ENCODE measurements at regions not wholly inside any gene's neighbourhood (a gene's known extent, or its start where the extent isn't known, plus 50 kb on each side); places are given as distances from the start of the nearest gene placed in this dataset.

DNA sequence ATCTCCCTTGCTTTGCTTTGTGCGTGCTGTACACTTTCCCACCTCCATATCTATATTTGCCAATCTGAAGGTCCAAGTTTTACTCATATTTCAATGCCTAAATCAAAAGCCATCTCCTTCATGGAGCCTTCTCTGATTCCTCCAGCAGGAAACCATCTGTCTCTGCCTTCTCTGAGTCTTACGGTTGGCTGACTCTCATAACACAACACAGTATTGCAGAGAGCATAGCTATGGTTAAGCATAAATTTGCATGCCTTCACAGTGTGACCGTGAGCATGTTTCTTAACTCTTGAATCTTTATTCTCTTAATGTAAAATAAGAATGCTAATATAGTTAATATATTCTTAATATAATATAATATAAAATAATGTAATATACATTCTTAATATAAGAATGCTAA is 136.8 kb upstream of the PPP2R2B start:
- Histone ChIP-seq H3K27ac (no peak overlapping the region), H3K27me3 (no peaks in the 10 kb centered on the region), H3K36me3 (replicated peaks in 1 of 2) (no peaks in the 10 kb centered on the region), H3K9me3 (replicated peaks in 1 of 3) (no peaks in the 10 kb centered on the region), H3K4me1 (replicated peaks in 1 of 2) (no peaks in the 10 kb centered on the region), H3K4me3 (no peak overlapping the region)
- no peak for DNase-seq
- no peak for TF ChIP-seq POLR2A (IDR thresholded peaks at IDR 0.05)
- TF ChIP-seq, protein P1, sequence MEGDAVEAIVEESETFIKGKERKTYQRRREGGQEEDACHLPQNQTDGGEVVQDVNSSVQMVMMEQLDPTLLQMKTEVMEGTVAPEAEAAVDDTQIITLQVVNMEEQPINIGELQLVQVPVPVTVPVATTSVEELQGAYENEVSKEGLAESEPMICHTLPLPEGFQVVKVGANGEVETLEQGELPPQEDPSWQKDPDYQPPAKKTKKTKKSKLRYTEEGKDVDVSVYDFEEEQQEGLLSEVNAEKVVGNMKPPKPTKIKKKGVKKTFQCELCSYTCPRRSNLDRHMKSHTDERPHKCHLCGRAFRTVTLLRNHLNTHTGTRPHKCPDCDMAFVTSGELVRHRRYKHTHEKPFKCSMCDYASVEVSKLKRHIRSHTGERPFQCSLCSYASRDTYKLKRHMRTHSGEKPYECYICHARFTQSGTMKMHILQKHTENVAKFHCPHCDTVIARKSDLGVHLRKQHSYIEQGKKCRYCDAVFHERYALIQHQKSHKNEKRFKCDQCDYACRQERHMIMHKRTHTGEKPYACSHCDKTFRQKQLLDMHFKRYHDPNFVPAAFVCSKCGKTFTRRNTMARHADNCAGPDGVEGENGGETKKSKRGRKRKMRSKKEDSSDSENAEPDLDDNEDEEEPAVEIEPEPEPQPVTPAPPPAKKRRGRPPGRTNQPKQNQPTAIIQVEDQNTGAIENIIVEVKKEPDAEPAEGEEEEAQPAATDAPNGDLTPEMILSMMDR (IDR thresholded peaks at IDR 0.05), result no peak
- intact Hi-C loops (cut with DNase I), result no loop called here
- 75 to 91% (median 87%) methylated on average over 3 of the region's 3 CpGs for WGBS, 4 donors

DNA sequence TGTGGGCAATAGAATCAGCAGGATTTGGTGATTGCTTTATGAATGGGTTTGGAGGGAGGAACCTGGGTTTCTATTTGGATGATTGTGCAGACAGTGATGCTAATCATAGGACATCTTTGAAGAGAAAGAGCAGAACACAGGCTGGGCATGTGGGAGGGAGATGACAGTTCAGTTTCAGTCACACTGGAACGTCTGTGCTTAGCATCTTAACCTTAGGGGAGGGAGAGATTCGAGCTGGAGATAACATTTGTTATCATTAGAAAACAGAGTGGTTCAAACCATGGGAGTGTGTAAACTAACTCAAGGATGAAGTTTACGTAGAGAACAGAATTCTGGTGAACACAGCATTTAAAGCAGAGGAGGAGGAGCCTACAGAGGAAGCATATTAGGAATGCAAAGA is 138.6 kb upstream of the PPP2R2B start:
- 18 to 28% (median 20%) methylated on average over 3 of the region's 3 CpGs for WGBS, 4 donors
- Histone ChIP-seq H3K27ac (no peak overlapping the region), H3K9me3 (replicated peaks in 1 of 3) (no peaks in the 10 kb centered on the region), H3K27me3 (no peaks in the 10 kb centered on the region), H3K4me1 (replicated peaks in 1 of 2) (no peaks in the 10 kb centered on the region), H3K4me3 (no peak overlapping the region), H3K36me3 (replicated peaks in 1 of 2) (no peaks in the 10 kb centered on the region)
- TF ChIP-seq, protein P1 (IDR thresholded peaks at IDR 0.05), result no peak
- no peak for TF ChIP-seq POLR2A (IDR thresholded peaks at IDR 0.05)
- intact Hi-C loops (cut with DNase I), result no loop called here
- no peak for DNase-seq

DNA sequence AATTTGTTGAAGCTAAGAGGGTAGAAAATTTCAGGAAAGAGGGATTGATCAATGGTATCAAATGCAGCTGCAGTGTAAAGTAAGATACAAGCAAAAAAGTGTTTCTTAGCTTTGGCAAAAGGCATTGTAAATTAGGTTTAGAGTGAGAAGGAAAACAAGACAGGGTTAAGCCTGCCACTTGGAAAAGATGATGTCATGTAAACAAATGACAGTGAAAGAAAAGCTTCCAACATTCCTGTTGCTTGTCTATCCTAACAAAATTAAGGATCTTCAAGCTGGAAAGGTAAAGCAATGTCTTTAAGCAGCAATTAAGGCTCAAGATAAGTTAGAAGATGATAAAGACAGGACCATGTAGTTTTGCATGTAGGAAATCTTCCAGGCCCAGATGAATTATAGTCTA is 139.1 kb upstream of the PPP2R2B start:
- DNase-seq, result no peak
- Histone ChIP-seq H3K4me3 (no peak overlapping the region), H3K36me3 (replicated peaks in 1 of 2) (no peaks in the 10 kb centered on the region), H3K27ac (no peak overlapping the region), H3K27me3 (no peaks in the 10 kb centered on the region), H3K9me3 (replicated peaks in 1 of 3) (no peaks in the 10 kb centered on the region), H3K4me1 (replicated peaks in 1 of 2) (no peaks in the 10 kb centered on the region)
- TF ChIP-seq, protein P1 (IDR thresholded peaks at IDR 0.05), result no peak
- TF ChIP-seq POLR2A (IDR thresholded peaks at IDR 0.05), result no peak
- intact Hi-C loops (cut with DNase I), result no loop called here

DNA sequence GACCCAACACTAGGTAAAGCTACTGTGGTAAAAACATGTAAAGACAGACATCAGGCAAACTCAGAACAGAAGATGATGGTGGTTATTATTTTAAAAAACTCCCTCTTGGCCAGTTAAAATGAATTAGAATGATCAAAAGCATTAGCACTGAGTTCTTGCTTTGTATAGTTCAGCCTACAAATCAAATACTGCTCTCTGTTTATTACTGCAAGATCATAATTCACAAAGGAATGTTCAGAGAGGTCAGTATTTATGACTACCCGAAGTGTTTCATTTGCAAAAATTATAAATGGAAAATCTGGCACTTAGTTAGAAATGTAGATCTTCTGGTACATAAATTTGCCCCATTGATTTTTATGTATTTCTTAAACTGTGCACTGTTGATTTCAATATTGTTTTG is 140.3 kb upstream of the PPP2R2B start:
- WGBS, 4 donors, result 68 to 73% (median 71%) methylated on average over 1 of the region's 1 CpG
- DNase-seq, result no peak
- no peak overlapping the region for H3K27ac ChIP-seq

More for the DNA sequence above, 140.3 kb upstream of the PPP2R2B start:
- Histone ChIP-seq H3K4me3 (no peak overlapping the region), H3K36me3 (replicated peaks in 1 of 2) (no peaks in the 10 kb centered on the region), H3K9me3 (replicated peaks in 1 of 3) (no peaks in the 10 kb centered on the region), H3K4me1 (replicated peaks in 1 of 2) (no peaks in the 10 kb centered on the region), H3K27me3 (no peaks in the 10 kb centered on the region)
- intact Hi-C loops (cut with DNase I), result no loop called here
- TF ChIP-seq, protein P1 (IDR thresholded peaks at IDR 0.05), result no peak
